Activated CD4-positive, alpha-beta T cell treated with anti-CD3 and anti-CD28 coated beads, Interleukin-2, Interleukin-6, amounts not matched to agents 100 ng/mL and 50 ng/mL, durations not matched to agents 16 hours and 8 hours (primary cell): ENCODE measurements at regions not wholly inside any gene's neighbourhood (a gene's known extent, or its start where the extent isn't known, plus 50 kb on each side); places are given as distances from the start of the nearest gene placed in this dataset.
"Not testable (repeated sequence)": the region's sequence is repeated elsewhere in the genome, so short reads cannot be mapped to it uniquely, and the experiment has no call there.

Experiments used
- DNase-seq: peaks from one replicate; pipeline ENCODE4 v3.0.0-alpha.2; 2020

GRCh38 chr3:157920822-157921700 is 185.2 kb downstream of the SHOX2 start:
- DNase-seq = no peak

GRCh38 chr3:157919319-157919887 is 186.8 kb downstream of the SHOX2 start:
- DNase-seq = no peak

- DNase-seq = no peak
Measured at GRCh38 chr3:157918402-157918801, 187.8 kb downstream of the SHOX2 start.

DNA sequence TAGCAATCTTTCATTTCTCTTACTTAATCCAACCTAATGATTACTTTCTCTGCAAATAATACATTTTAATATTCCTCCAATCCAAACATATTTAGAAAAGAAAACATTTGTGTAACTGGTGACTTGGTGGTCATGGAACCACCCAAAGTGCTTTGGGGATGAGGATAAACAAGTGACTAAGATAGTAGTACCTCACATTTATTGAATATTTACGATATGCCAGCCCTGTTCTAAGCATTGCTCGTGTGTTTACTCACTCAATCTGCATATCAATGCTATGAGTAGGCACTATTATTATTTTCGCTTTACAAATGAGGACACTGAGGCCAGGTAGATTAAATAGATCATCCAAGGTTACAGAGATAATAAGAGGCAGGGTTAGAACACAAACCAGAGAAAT is 189.5 kb downstream of the SHOX2 start:
- DNase-seq = no peak

DNA sequence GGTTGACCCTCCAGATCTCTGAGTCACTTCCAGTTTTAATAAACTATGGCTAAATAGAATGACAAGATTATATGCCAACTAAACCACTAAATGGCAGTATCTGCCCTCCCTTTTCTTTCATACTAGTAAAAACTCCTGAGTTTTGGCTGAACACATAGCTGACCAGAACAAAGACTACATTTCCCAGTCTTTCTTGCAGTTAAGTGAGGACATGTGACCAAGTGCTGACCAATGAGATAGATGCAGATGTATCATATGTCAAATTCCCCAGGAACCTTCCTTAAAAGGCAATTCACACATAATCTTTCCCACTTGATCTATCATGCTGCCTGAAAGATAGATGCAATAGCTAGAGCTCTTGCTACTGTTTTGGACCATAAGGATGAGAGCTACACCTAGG is 191.3 kb downstream of the SHOX2 start:
- DNase-seq = no peak

- DNase-seq = no peak
Measured at GRCh38 chr3:157913741-157914150, 192.5 kb downstream of the SHOX2 start.

DNA sequence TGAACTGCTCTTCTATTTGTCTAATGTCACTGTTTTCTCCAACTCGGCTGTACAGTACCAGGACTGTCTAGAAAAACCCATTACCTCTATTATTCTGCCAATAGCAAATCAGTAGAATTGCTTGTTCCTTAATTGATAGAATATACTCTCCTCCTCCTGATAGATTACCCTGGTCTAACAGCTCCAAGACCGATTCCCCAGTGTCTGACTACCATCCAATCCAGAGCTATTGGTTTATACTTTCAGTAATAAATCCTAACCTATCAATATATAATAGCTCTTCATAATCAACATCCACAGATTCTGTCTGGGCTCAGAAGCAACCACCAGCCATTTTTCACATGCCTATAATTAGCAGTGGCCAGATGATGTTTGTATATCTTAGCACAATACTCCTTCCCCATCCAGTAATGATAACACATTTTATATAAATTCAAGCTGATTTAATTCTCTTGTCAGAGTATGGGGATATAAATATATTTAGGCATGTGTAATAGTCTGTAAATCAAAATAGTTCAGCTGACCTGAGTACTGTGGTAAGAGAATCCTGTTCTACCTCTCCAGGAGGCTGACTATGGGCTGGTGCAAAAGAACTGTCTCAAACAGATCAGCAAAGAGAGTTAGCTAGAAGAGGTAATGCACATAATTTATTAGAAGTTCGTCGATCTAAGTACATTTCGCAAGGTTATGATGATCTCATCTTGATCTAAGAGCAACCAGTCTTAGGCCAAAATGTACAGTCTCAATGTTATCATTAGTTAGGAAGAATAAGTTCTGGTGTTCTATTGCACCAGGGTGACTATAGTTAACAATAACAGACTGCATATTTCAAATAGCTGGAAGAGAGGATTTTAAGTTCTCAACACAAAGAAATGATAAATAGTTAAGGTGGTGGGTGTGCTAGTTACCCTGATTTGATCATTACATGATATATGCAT is 193.4 kb downstream of the SHOX2 start:
- DNase-seq = no peak

DNA sequence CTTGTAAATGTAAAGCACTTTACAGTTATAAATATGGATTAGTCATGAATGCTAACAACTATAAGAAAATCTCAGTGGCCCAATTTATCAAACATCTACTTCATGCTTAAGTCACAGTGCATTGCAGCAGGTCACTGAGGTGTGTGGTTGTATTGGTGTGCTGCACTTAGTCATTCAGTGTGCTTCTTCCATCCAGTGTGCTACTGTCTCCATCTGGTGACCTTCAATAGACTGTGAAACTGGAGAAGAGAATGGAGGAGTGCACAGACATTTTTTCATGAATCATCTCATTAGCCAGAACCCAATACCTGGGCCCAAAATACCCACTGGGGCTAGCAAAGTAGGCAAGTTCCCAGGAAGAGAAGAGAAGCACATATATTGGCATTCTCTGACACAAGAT is 199.6 kb downstream of the SHOX2 start:
- DNase-seq = no peak

GRCh38 chr3:157905885-157906284 is 200.3 kb downstream of the SHOX2 start:
- no peak for DNase-seq

DNA sequence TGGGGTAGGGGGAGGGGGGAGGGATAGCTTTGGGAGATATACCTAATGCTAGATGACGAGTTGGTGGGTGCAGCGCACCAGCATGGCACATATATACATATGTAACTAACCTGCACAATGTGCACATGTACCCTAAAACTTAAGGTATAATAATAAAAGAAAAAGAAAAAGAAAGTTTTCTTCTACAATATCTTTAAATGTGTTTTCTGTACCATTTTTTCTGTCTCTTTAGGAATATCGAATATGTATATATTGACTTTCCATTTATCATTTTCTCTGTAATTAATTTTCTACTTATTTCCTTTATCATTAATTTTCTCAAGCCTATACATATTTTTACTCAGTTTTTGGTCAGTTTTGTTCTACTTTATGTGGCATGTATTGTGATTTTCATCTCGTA is 203.5 kb downstream of the SHOX2 start:
- DNase-seq = not testable (repeated sequence)

DNA sequence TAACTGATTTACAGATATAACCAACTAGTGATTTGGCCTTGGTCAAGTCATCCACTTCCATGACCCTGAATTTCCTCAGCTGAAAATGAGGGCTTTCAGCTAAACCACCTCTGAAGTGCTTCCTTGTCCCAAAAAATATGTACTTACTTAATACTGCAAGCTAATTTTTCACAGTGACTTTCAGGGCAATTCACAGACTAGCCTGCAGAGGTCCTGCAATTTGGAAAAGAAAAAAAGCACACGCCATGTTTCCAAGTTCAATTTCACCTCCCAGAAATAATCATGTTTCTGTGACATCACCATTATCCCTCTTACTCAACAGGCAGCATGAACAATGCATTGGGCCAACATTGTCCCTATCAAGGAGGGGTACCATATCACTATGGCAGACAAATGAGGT is 218.2 kb downstream of the SHOX2 start:
- DNase-seq = no peak

- DNase-seq = no peak
Measured at GRCh38 chr3:157876556-157876955, 229.7 kb downstream of the SHOX2 start.

DNA sequence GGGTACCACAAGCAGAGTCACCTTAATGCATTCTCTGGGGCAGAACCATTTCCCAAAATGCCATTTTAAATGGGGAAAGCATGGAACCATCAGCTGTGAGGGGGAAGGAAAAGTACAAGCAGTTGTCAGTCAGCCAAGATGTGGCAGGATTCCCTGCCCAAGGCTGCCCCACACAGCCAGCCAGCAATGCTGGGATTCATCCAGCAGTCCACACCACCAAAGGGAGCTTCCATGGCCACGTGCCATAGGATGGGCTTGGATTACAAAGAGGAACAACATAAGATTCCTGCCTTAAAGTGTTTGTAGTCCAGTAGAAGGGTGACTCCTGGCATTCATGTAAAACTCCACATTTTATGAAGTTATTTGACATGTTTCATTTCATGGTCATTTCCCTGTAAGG is 233.3 kb downstream of the SHOX2 start:
- DNase-seq = no peak

DNA sequence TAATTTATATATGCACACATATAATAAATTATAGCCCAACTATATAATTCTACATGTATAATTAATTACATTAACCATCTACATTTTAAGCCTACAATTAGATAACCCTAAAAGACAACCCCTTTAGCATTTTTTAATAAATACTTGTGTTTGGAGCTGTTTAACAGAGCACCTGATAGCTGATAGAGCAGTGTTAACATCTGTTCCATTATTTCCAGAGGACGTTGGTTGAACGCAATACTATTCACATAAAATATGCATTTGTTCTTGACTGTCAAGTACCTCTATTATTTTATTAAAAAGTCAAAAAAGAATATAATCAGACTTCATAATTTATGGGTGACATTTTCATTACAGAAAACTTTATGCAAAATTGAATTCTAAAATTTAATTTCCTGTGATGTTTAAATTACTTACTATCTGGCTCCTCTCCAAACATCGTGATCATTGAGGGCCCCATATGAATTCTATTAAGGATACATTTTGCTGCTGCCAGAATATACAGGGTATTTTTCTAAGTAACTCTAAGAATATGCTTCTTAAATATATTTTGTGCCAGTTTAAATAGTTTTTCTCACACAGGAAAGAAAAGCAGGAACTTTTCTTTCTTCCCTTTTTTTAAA is 234.3 kb downstream of the SHOX2 start:
- DNase-seq = no peak

GRCh38 chr3:157871248-157871647 is 235.0 kb downstream of the SHOX2 start:
- DNase-seq = no peak

GRCh38 chr3:157868946-157869345 is 237.3 kb downstream of the SHOX2 start:
- DNase-seq = no peak

DNA sequence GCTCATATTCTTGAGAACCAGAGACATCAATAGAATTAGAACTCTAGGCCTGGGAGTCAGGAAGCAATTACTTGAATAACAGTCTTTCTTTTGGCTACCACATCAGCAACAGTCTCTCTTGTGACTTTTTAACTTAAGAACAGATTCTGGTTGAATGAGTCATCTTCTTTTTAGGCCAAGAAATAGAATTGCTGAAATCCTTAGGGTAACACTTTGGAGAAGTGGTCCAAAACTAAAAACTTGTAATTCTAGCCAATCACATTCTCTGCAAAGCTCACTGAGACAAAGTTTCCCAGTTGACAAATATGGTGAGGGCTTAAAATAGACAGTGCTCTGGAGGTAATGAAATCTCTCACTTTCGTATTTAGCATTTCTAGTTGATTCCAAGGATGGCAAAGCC is 238.0 kb downstream of the SHOX2 start:
- no peak for DNase-seq

- peak; percentile 62 for DNase-seq
Measured at GRCh38 chr3:157865352-157866000, 240.7 kb downstream of the SHOX2 start.

DNA sequence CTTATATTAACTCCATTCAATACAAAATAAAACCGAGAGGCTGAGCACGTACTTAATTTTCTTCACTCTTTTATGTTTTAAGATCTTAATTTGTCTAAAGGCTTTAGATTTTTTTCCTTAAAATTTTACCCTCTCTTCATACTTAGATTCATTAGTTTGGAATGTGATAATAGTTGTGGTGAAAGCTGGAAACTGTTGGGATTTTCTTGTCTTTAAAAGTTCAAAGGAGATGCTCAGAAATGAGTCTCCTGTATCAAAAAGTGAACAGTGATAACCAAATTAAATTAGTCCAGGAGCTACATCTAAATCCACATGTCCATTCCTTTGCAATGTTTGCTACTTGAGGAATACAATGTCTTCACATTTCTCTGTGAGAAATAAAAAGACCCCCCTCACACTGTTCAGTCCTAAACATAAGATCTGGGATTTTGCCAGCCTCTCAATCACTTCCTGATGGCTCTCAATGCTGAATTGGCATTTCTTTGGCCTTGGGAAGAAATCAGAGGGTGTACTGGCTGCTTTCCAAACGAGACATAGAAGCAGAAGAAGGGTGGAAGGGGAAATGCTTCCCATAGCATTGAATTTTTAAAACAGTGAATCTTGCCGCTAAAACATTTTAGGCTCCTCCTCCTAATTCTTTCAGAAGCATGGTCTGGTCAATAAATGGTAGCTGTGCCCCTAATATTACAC is 245.0 kb downstream of the SHOX2 start:
- no peak for DNase-seq

- no peak for DNase-seq
Measured at GRCh38 chr3:157859541-157859940, 246.7 kb downstream of the SHOX2 start.

DNA sequence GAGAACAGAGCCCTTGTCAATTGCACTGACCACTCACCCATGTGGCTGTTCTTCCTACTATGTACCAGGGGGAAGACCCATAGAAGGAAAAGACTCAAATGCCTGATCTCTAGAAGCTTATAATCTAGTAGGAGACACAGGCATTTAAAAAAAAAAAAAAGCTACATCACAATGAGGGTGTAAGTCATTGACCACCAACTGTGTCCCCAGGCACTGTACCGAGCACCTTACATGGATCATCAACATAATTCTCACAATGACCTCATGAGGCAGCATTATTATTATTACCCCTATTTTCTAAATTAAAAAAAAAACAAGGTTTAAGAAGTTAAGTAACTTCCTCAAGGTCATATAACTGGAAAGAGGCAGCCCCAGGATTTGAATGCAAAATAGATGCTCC is 247.4 kb downstream of the SHOX2 start:
- DNase-seq = no peak

DNA sequence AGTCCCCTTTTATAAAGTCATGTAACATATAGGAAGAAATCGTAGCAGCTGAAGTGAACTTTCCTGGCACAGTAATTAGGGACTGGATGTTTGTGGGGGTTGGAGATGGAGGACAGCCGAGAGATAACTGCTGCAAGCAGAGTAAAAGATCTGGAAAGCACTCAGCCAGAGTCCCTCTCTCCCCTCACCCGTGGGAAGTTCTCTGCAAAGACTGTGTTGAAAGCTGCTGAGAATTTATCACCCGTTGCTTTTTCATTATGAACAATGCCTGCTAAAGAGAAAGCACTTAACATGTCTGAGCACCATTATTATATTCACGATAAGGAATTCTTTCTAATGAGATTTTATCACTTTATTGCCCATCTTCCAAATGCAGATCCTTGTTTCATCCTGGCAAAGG is 248.8 kb downstream of the SHOX2 start:
- no peak for DNase-seq
